Stimulated activated CD4-positive, alpha-beta T cell treated with anti-CD3 and anti-CD28 coated beads, Interleukin-15, amount 100 ng/mL, for 48 hours (primary cell): ENCODE measurements at regions not wholly inside any gene's neighbourhood (a gene's known extent, or its start where the extent isn't known, plus 50 kb on each side); places are given as distances from the start of the nearest gene placed in this dataset.

Experiments used
- DNase-seq, 2 donors: peaks; one replicate each; pipeline ENCODE4 v3.0.0-alpha.2; 2020; ENCODE audit warnings: low read depth in 2 of 2

DNA sequence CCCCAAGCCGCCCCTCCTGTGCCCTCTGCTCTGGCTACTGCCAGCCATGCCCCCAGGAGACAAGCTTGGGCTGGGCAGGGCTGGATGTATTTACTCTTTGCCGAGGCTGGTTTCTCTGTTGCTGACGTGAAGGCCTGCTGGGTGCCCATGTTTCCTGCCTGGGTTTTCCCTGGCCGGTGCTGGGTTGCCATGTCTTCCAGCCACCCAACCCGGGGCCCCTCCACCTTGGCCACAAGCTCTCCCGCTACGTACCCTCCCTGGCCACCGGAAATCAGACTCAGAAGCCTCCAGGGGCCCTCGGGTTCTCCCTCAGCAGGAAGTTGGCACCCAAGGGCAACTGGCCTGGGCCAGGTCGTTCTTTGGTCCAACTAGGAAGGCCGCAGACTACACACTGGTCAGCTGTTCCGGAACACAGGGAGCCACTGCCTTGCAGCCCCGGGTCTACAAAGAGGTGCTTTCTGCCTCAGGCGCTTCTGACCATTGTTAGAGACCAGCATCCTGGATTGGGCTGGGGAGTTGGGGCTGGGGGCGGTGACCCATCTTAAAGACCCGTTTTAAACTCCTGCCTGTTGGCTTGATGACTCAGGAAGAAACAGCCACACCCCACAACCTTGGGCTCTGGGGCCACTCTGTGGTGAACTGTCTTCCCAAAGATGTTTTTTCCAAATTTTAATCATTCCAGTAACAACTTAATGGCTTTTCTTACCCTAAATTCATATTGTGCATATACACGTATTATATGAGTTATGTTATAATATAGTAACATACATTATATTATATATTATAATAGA lies 71.2 kb upstream of the RUNX3 start:
- DNase-seq, result no peak

DNA sequence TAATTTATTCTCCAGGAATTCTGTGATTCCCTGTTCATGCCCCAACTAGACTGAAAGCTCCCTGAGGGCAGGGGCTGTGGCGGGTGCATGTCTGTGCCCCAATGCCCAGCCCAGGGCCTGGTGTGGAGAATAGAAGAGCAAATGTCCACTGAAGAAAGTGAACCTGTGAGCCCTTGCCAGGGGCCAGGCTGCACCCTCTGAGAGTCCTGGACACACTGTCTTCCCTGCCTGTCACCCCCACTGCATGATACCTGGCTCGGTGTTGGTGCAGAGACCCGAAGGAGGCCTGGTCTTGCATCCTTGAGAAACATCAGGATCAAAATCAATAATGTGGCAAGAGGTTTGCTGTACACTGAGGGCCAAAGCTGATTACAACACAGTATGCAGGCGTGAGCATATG lies 69.8 kb upstream of the RUNX3 start:
- no peak for DNase-seq

DNA sequence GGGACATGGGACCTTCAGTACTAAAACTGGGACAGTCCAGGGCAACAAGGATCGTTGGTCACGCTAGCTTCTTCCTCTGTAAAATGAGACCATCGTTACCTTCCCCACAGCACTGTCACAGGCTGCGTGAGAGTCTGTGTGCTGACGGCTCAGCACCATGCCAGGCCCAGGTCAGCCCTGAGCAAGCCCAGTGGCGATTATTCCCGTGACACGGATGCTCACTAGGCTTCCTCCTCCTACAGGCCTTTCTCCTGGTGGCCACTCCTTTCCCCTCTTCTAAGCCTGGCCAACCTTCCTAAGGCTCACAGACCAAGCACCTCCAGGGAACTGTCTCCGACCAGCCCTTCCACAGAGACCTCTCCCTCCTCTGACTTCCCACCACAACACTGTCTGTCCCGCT lies 69.3 kb upstream of the RUNX3 start:
- no peak for DNase-seq

DNA sequence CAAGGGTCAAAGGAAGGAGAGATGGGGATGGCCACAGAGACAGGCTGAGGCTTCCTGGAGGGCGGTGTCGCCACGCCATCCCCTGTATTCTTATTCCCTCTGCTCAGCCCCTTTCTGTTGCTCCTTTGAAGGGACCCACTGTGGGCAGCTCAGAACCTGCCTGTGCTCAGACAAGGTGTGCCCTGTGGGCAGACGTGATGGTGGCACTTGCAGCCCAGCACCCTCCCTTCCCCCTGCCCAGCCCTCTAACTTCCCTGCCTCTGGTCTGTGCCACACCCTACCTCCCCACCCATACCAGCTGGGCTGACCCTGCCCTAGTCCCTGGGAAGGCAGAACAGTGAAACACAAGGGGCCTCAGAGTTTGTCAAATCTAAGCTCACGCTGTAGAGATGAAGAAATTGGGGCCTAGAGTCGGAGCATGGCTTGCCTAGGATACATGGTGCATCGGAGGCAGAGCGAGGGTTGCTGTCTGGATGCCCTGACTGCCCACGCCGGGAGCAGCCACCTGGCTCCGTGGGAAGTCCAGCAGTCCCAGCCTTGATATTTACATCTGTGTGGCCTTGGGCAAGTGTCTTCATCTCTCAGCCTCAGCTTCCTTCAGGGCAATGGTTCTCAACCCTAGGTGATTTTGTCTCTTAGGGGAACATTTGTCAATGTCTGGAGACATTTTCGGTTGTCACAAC lies 68.6 kb upstream of the RUNX3 start:
- DNase-seq, result no peak

DNA sequence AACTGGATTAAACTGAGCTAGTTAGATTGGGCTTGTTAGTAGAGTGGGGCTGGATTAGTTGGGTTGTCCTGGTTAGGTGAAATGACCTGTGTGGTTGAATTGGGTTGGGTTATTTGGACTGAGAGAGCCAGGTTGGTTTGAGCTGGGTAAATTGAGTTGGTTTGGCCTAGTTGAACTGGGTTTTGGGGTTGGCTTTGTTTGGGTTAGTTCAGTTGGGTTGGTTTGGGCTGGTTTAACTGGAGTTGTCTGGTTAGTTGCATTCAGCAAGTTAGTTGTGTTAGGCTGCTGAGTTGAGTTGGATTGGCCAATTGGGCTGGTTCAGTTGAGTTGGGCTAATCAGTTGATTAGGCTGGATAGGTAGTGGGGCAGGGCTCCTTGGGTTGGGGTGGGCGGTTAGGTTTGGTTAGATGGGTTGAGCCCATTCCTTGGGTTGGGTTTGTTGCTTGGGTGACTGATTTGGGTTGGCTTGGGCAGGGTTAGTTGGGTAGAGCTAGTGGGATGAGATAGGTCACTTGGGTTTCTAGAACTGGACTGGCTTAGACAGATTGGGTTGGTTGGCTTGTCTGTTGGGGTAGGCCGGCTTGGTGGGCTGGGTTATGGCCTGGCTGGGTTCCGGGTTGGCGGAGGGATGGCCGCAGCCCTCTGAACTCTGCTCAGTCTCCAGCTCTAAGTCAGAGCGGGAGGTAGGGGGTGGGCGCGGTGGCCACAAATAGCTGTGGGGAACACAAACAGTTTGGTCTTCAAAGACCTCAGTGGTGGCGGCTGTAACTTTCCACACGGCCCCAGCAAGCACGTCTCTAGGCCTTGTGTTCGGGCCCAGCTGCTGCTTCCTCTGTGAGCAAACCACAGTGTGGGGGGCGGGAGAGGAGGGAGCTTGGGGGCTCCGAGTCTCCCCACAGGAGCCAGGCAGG lies 67.2 kb upstream of the RUNX3 start:
- DNase-seq, result no peak

DNA sequence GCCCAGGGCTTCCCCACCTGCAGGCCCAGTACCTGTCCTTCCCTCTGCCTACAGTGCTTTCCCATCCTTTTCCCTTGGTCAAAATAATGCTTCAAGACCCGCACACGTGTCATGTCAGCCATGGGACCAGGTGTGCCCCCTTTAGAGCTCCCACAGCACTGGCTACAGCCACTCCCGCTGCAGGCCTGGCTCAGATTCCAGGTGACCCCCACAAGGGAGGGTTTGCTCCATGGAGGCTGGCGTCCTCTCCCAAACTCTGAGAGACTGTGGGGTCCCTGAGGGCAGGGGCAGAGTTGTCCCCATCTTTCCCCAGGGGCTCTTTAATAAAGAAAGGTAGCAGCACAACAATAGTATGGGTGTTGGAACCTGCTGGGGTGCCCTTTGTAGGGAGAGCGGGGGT lies 66.4 kb upstream of the RUNX3 start:
- no peak for DNase-seq

DNA sequence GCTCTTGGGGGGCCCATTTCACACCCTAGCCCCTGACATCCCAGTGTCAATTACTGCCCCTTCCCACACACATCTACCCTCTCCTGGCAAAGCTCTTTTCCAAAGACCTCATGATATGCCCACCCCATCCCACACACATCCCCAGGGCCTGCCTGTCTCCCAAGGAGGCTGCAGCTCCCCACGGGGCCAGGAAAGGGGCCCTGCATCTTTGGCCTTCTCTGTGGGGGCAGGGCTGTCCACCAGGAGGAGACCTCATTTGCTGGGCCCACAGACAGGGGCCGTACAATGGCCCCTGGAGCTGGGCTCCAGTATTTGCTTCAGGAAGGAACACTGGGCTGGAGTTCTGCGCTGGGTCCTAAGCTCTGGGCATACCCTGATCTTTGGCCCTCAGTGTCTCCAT lies 65.6 kb upstream of the RUNX3 start:
- DNase-seq, result no peak

DNA sequence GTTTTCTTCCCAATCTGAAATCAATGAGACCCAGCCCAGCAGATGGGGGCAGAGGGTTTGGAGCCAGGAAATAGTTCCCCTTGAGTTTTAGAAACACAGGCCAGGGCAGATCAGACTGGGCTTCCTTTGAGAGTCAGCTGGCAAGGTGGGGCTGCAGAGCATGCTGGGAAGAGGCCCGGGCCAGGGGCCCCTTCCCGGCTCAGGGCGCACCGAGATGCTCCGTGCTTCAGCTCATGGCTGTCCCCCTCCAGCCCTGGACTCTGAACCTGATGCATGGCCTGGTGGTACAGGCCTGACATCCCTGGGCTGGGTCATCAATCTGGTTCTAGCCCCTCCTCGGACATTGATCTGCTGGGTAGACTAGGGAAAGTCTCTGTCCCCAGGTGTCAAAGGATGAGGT lies 65.1 kb upstream of the RUNX3 start:
- no peak for DNase-seq

DNA sequence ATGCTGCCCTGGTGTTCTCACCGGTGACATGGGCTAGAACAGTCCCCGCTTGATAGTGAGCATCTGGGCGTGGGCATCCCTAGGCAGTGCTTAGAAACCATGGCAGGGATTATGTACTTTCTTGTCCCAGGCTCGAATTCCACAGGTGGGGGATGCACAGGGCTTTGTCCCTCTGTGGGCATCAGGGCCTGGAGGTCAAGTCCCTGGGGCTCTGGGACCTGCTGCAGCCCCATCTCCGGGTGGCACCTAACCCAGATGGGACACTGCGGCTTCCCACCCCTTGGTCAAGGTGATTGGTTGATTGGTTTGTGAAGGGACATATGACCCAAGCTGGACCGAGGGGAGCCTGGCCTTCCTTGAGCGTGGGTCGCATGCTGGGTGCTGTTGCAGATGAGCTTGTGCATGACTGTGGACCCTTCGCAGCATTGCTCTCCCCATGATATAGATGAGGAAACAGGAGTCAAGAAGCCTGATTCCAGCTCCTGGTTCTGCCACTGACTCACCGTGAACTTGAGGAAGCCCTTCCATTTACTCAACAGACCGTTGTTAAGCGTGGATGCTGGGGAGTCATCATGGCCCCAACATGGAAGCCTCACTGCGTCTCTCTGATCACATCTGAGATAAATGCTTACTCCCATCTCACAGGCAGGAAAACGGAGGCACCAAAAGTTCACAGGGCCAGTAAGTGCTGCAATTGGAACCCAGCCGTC lies 64.0 kb upstream of the RUNX3 start:
- DNase-seq, result no peak

DNA sequence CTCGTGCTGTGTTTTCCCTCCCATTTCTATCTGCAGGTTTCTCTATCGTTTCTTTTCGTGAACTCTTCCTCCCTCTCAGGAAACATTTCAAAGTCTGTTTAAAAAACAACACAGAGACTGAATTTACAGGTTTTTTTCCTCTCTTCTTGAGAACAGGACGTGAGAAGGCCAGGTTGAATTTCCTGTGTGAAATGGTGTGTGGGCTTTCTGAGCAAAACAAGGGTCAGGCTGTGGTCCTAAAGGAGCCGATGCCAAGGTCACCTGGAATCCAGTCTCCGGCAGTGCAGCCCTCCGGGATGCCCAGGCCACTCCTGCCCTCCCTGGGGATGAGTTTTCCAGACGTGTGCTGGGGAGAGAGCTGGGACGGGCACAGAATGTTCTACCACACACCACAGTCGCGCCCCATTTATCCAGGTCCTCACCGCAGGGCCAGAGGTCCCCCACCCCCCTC lies 62.7 kb upstream of the RUNX3 start:
- DNase-seq, result no peak

DNA sequence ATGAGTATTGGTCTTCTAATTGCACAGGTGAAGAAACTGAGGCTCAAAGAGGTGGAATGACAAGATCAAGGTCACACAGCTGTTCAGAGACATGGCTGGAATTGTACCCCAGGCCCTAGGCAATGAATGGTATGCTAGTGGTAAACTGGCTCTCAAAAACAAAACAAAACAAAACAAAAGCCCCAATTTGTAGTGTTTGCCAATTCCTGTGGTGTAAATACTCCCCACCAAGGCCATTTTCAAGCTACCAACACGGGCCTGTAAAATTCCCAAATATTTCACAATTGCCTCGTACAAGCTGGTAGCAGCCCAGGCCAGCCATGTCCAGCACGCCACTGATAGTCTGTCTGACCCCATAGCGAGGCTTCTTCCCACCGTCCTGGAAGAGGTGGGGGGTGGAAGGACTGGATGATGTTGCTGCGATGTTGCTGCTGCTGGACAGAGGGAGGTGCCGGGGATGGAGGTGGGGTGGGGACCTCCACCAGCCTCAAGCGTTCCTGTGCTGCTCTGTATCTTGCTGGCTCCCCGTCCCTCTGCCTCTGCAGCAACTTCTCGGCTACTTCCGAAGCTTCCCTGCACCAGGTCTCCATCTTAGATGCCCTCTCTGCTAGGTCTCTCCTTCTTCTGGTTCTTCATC lies 62.2 kb upstream of the RUNX3 start:
- DNase-seq, result no peak

DNA sequence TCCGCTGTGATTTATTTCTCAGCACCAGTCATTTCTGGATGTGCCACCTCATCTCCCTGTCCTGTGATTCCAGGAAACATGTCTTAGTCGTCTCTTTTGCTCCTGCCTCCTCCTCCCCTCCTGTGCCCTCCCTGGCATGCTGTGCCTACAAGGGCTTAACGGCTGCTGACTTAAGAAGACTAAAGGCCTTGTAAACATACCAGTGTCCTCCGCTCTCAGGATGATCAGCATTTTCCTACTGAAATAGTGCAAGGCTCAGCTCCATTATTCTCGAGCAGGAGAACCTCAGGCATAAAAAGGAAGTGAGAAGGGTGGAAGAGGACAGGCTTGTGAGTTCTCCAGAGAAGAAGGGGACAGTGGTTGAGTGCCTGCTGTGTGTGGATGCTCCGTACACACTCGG lies 61.6 kb upstream of the RUNX3 start:
- DNase-seq, result peak in 1 of 2 donors; percentile 42

DNA sequence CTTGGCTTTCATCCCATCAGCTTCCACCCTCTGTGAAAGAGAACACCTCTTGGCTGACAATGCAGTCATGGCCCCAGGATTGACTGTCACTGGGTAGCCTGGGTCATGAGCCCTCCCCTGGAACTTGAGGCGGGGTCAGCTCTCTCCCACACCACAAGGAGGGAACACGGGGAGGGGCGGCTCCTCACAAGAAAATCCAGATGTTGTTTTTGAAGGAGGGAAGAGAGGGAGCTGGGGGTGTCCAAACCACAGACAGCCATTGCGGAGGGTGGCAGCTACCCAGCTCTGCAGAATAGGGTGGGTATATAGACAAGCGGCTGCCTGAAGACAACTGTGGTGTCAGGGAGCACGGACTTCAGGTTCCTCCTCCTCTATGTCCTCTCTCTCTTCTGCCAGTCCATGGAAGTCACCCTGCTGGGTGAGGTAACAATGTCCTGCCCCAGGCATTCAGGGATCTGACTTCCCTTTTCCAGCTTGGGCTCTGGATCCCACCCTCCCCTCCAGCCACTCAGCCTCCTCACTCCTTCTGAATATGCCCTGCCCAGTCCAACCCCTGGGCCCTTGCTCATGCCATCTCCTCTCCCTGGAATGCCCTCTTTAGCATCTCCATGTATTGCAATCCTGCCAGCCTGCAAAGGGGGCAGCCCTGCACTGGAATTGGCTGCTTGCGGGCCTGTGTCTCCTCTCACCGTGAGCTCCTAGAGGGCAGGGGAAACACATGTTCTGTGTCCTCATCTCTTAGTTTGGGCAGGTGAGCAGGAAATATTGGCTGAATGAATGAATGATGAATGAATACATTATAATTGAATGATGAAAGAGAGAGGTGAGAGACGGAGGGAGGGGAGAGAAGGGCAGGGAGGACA lies 60.9 kb upstream of the RUNX3 start:
- DNase-seq, result no peak

DNA sequence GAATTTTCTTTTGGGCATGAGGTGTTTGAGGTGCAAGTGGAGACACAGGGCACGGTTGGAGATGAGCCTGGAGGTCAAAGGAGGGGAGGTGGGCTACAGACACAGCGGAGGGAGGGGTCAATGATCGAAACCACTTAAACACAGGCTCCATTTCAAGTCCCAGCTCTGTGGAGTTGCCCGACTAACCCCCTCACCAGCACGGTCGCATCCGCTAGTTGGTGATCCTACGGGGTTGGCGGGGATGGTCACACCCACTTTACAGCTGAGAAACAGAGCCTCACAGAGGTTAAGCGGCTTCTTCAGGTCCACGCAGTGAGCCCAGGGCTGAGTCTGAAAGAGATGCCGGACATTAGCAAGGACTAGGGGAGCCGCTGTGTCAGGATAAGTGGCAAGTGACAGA lies 60.1 kb upstream of the RUNX3 start:
- DNase-seq, result no peak

DNA sequence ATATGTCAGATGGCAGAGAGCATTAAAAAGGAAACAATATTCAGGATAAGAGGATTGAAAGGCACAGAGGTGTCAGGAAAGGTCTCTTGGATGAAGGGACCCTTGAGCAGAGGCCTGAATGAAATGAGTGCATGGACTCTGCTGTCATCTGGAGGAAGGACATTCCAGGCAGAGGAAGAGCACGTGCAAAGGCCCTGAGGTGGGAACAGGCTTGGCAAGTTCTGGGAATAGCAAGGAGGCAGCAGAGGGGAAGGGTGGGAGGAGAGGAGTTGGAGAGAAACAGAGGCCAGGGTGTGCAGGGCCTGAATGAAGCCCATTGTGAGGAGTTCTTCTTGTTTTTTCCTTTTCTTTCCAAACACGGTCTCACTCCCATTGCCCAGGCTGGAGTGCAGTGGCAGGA lies 59.0 kb upstream of the RUNX3 start:
- DNase-seq, result no peak

DNA sequence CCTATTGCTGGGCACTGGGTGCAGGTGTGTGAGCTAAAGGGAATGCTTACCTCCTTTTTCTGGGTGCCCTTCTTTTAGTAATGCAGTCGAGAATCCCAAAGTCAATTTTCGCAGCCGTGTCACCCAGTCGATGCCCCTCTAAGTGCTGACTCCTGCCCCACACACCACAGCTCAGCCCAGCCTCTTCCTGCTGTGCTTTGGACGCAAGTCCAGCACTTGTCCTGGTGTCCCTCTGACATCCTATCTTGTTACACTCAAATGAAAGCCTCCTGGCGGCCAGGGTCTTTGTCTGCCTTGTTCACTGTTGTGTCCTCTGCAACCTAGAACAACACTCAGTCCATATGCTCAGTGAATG lies 58.5 kb upstream of the RUNX3 start:
- DNase-seq, result no peak

DNA sequence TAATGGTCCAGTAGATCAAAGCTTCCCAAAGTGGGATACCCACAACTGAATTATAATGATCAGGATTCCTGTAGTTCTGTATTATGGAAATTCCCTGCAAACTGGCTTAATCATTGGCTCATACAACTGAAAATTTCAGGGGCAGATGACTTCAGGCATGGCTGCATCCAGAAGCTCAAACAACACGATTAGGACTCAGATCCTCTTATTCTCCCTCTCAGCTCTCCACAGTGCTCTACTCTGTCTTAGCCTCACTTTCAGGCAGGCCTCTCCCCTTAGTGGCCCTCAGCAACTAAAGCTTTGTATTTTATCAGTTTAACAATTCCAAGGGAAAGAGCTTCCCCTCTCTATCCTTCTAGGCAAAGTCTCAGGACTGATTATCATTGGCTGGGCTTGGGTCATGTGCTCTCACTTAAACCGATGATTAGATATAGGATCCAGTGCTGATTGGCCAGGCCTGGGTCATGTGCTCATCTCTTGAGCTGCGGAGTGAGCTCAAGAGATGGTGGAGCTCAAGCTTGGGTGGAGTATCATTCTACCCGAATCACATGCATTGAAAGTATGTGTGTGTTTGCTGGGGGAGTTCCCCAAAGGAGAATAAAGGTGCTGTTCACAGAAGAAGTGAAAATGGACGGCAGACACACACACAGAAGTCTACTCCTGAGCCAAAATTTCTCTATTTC lies 57.9 kb upstream of the RUNX3 start:
- DNase-seq, result no peak

DNA sequence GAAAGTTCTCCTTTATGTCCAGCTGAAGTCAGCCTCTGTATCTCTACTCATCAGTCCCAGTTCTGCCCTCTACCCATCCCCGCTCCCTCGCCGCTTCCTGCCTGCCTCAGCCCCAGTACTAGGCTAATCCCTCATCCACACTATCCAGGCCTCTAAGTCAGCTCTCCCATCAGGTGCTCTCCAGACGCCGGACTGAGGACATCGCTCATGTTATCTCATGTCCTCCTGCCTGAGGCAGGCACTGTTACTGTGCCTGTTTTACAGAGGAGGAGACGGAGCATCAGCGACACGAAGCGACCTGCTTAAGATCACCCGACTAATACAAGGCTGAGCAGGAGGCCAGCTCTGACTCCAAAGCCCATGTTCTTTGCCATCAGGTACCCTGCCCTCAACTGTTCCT lies 57.3 kb upstream of the RUNX3 start:
- no peak for DNase-seq

DNA sequence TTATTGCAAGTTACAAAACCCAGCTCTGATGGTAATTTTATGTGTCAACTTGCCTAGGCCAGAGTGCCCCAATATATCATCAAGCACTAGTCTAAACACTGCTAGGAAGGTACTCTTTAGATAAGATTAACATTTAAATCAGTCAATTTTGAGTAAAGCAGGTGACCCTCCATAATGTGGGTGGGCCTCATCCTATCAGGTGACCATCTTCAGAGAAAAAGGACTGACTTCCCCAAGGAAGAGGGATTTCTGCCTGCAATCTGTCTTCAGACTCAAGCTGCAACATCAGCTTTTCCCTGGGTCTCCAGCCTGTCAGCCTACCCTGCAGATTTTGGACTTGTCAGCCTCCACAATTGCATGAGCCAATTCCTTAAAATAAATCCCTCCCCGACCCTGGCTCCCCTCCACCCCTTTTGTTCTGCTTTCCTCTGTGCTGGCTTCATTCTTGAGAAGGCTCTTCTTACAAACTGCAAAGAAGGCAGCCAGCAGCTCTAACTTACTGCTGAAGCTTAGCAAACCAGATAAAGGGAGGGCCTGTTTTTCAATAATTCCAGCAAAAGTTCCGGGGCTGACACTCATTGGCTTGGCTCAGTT lies 56.4 kb upstream of the RUNX3 start:
- no peak for DNase-seq

DNA sequence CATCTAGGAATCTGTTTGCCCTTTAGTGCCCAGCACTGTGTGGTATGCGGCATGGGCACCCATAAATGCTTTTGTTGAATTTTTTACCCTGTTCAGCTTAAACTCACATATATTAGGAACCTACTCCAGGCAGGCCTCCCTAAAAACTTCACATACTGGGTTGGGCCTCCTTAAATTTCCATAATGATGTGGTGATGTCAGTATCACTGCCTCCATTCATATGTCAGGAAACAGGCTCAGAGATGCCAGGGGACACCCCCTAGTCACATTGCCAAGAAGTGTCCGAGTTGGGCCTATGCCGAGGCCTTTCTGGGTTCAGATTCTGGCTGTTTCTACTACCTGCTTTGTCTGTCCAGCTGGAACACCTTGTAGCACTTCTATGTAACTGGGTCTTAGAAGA lies 55.7 kb upstream of the RUNX3 start:
- DNase-seq, result no peak
